ENCODE measurements at regions not wholly inside any gene's neighbourhood (a gene's known extent, or its start where the extent isn't known, plus 50 kb on each side); places are given as distances from the start of the nearest gene placed in this dataset.

DNA sequence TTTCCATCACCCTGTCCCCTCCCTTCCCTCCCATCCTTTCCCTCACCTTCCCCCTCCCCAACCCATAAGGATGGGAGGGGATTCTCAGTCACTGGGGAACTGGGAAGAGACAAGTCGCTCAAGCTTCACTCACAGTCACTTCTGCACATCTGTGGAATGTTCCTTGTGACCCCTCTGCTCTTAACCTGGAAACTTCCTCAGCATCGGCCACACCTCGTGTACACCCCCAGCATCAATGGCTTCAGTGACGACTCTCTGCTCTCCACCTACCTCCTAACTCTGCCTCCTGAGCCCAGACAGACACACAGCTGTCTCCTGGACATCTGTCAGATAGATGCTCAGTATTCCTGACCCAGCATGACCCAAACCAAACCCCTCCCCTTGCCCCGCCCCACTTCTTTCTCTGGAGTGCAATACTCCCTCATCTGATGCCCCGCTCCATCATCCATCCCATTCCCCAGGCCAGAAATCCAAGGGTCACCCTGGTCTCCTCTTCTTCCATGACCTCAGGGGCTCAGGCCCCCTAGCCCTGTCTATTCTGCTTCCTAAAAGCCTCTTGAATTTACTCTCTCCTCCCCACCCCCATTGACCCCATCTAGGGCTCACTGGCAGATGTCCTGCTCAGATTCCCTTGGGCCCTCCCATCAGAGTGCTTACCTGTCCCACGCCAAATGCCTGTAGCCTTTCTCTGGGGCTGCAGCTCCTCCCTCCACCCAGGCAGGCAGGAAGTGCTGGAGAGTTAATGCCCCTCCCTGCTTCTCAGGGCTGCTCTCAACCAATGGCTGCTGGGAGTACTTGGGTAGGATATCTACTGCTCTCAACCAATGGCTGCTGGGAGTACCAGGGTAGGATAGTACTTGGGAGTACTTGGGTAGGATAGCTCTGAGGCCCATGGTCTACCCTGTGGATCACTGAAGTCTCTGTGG is 83.1 kb upstream of the CSF3R start:
- Mint-ChIP-seq H3K4me3 (no peak overlapping the region), H3K36me3 (ENCODE audit: low read depth) (no peaks in the 10 kb centered on the region), H3K4me1 (no peaks in the 10 kb centered on the region), H3K27me3 (no peaks in the 10 kb centered on the region), H3K9me3 (no peaks in the 10 kb centered on the region), H3K27ac (no peak overlapping the region)
- no peak for DNase-seq
- ChIA-PET CTCF (interaction anchor here (1.5 kb wide), 1 partner anchor 10 kb away, joined by 6 read pairs; no protein-coding TSS in a partner anchor), POLR2A (interaction anchor here (0.5 kb wide), 1 partner anchor 166 kb away, joined by 3 read pairs; no protein-coding TSS in a partner anchor)

- Mint-ChIP-seq H3K27me3 (no peaks in the 10 kb centered on the region), H3K27ac (no peak overlapping the region), H3K4me3 (no peak overlapping the region), H3K9me3 (no peaks in the 10 kb centered on the region), H3K4me1 (no peaks in the 10 kb centered on the region), H3K36me3 (ENCODE audit: low read depth) (no peaks in the 10 kb centered on the region)
- ChIA-PET POLR2A (no interaction called here), CTCF (no interaction called here)
- DNase-seq: no peak
Measured at GRCh38 chr1:36562181-36562685, 79.5 kb upstream of the CSF3R start.

DNA sequence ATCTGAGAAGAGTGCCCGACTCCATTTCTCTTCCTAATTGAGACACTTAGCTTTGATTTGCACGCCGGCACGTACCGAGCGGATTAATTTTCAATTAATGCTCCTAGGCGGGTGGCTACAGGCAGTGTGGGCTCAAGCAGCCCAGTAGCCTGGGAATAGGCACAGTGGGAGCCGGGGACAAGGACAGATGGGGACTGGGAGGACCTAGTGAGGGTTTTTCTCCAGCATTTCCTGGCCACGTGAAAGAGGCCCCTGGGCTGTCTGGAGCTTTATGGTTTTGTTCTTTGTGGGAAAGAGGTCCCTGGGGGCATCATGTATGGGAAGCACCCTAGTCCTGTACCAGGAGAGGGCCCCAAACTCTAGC is 78.6 kb upstream of the CSF3R start:
- H3K27ac Mint-ChIP-seq: no peak overlapping the region
- H3K4me3 Mint-ChIP-seq: no peak overlapping the region
- ChIA-PET POLR2A (no interaction called here), CTCF (interaction anchor here (1.5 kb wide), 1 partner anchor 14 kb away, joined by 3 read pairs; no protein-coding TSS in a partner anchor)
- no peaks in the 10 kb centered on the region for H3K36me3 Mint-ChIP-seq (ENCODE audit: low read depth)
- H3K9me3 Mint-ChIP-seq: no peaks in the 10 kb centered on the region
- H3K4me1 Mint-ChIP-seq: no peaks in the 10 kb centered on the region
- H3K27me3 Mint-ChIP-seq: no peaks in the 10 kb centered on the region
- no peak for DNase-seq

GRCh38 chr1:36560621-36561360 is 78.1 kb upstream of the CSF3R start:
- Mint-ChIP-seq H3K36me3 (ENCODE audit: low read depth) (no peaks in the 10 kb centered on the region), H3K4me3 (no peak overlapping the region), H3K9me3 (no peaks in the 10 kb centered on the region), H3K27me3 (peaks cover 5% of the 10 kb centered on the region), H3K27ac (no peak overlapping the region), H3K4me1 (no peaks in the 10 kb centered on the region)
- ChIA-PET POLR2A (no interaction called here), CTCF (interaction anchor here (1.5 kb wide), 1 partner anchor 15 kb away, joined by 3 read pairs; no protein-coding TSS in a partner anchor)
- DNase-seq: no peak

- Mint-ChIP-seq H3K36me3 (ENCODE audit: low read depth) (no peaks in the 10 kb centered on the region), H3K4me3 (no peak overlapping the region), H3K9me3 (no peaks in the 10 kb centered on the region), H3K27me3 (peaks cover 9% of the 10 kb centered on the region), H3K4me1 (no peaks in the 10 kb centered on the region), H3K27ac (no peak overlapping the region)
- DNase-seq: no peak
- ChIA-PET POLR2A (no interaction called here), CTCF (interaction anchor here (1.5 kb wide), 1 partner anchor 15 kb away, joined by 3 read pairs; no protein-coding TSS in a partner anchor)
Measured at GRCh38 chr1:36560177-36560576, 77.5 kb upstream of the CSF3R start.

- no peak for DNase-seq
- Mint-ChIP-seq H3K36me3 (ENCODE audit: low read depth) (no peaks in the 10 kb centered on the region), H3K4me1 (no peaks in the 10 kb centered on the region), H3K4me3 (no peak overlapping the region), H3K27me3 (peaks cover 15% of the 10 kb centered on the region), H3K27ac (no peak overlapping the region), H3K9me3 (no peaks in the 10 kb centered on the region)
- CTCF ChIA-PET: interaction anchor here (0.6 kb wide), 1 partner anchor 104 kb away, joined by 3 read pairs; no protein-coding TSS in a partner anchor
- POLR2A ChIA-PET: no interaction called here
Measured at GRCh38 chr1:36559061-36559460, 76.3 kb upstream of the CSF3R start.

DNA sequence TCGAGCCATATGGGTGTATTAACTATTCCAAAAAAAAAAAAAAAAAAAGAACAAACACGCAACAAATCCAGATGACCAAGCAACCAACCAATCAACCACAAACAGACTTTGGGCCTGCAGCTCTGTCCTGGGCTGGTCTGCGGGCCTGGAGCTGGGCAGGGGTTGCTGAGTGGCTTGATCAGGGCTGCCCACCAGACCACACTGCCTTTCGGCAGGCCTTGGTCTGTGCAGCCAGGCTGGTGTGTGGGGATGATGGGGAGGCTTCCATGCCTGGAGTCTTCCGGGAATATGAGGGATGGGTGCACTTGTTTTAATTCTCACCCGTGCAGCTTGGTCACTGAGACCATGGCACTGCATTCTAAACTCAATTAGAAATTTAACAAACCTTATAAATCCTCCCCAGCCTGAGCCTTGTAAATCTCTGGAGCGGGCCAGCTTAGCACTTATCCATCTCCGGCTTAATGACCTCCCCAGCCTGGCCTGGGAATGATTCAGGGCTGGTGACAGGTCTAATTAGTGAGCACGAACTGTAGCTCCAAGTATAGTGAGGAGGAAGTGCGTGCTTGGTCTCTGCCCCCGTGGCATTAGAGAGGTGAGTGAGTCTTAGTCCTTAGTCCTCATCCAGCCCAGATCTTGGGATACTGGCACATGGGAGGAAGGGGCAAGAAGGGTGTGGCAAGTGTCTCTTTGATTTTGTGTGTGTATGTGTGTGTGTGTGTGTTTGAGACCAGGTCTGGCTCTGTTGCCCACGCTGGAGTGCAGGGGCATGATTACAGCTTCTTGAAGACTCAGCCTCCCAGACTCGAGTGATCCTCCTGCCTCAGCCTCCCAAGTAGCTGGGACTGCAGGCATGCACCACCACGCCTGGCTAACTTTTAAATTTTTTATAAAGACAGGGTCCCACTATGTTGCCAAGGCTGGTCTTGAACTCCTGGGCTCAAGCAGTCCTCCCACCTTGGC is 74.6 kb upstream of the CSF3R start:
- H3K27me3 Mint-ChIP-seq: peaks cover 31% of the 10 kb centered on the region
- ChIA-PET POLR2A (no interaction called here), CTCF (no interaction called here)
- no peak overlapping the region for H3K4me3 Mint-ChIP-seq
- H3K9me3 Mint-ChIP-seq: no peaks in the 10 kb centered on the region
- no peaks in the 10 kb centered on the region for H3K36me3 Mint-ChIP-seq (ENCODE audit: low read depth)
- DNase-seq: no peak
- no peak overlapping the region for H3K27ac Mint-ChIP-seq
- H3K4me1 Mint-ChIP-seq: no peaks in the 10 kb centered on the region

DNA sequence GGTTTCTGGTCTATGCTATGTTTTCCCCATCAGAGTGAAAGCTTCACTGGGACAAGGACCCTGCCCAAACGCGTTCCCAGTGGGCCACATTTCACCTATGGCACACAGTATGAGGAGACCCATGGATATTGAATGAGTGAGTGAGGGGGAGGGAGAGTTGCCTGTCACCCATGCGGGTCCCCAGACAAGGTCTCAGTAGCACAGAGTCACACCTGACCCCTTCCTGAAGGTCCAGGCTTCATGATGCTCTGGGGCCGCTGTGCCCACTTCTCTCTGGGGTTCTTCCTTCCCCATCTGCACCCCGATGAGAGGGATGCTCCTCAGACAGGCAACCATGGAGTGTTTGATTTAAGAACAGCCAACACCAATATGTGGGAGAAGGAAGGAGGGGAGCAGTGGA is 72.3 kb upstream of the CSF3R start:
- POLR2A ChIA-PET: no interaction called here
- Mint-ChIP-seq H3K36me3 (ENCODE audit: low read depth) (no peaks in the 10 kb centered on the region), H3K27me3 (peaks cover 42% of the 10 kb centered on the region), H3K4me3 (no peak overlapping the region), H3K27ac (no peak overlapping the region), H3K9me3 (no peaks in the 10 kb centered on the region), H3K4me1 (no peaks in the 10 kb centered on the region)
- no peak for DNase-seq
- CTCF ChIA-PET: no interaction called here

DNA sequence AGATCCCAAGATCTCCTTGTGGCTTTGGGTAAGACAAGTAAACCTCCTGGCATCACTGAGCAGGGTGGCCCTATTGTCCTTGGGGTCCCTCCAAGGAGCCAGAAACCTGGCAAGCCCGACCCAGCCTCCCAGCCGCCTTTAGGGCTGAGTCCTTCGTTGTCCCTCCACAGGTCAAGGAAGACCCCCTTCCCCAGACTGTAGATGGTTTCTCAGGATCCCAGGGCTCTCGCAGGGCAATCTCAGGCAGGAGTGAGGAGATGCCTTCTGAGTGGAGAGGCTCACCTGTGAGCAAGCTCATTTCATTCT is 71.6 kb upstream of the CSF3R start:
- no peak for DNase-seq
- ChIA-PET POLR2A (no interaction called here), CTCF (no interaction called here)
- H3K4me1 Mint-ChIP-seq: no peaks in the 10 kb centered on the region
- H3K4me3 Mint-ChIP-seq: no peak overlapping the region
- peaks cover 49% of the 10 kb centered on the region for H3K27me3 Mint-ChIP-seq
- no peaks in the 10 kb centered on the region for H3K36me3 Mint-ChIP-seq (ENCODE audit: low read depth)
- no peak overlapping the region for H3K27ac Mint-ChIP-seq
- H3K9me3 Mint-ChIP-seq: no peaks in the 10 kb centered on the region

DNA sequence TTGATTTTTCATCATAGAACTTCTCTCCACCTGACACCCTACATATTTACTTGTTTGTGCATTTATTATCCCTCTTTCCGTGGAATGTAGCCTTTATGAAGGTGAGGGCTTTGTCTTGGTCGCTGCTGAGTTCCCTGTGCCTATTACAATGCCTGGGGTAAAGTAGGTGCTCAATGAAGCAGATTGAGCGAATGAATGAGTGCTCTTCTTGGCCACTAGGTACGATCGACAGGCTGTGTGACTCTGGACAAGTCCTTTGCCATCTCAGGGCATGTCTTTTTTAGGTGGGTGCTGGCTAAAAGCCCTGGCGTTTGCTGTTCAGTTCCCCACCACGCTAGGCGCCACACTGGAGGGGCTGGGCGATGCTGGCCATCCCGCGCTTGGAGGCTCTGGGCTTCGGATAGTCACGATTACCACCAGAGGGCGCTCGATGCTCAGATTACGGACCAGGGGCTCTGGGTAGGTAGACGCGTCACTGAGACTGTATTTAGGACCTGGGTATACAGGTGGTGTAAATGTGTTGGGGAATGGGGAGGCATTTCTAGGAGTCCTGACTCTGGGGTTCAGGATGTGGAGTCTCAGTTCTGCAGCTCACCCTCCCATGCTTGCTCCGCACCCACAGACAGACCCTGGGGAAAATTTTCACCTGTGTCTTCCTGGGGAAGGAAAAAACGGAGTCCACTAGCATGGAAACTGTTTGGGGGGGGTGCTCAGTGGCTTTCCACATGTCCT is 71.0 kb upstream of the CSF3R start:
- H3K27me3 Mint-ChIP-seq: peaks cover 49% of the 10 kb centered on the region
- H3K9me3 Mint-ChIP-seq: no peaks in the 10 kb centered on the region
- no peaks in the 10 kb centered on the region for H3K4me1 Mint-ChIP-seq
- ChIA-PET CTCF (interaction anchor here (0.8 kb wide), 1 partner anchor 11 kb away, joined by 3 read pairs; no protein-coding TSS in a partner anchor), POLR2A (no interaction called here)
- H3K36me3 Mint-ChIP-seq (ENCODE audit: low read depth): no peaks in the 10 kb centered on the region
- H3K27ac Mint-ChIP-seq: no peak overlapping the region
- no peak overlapping the region for H3K4me3 Mint-ChIP-seq
- peak; percentile 79 for DNase-seq

- no peaks in the 10 kb centered on the region for H3K36me3 Mint-ChIP-seq (ENCODE audit: low read depth)
- no peaks in the 10 kb centered on the region for H3K9me3 Mint-ChIP-seq
- CTCF ChIA-PET: interaction anchor here (0.6 kb wide), 1 partner anchor 10 kb away, joined by 3 read pairs; no protein-coding TSS in a partner anchor
- no peak for DNase-seq
- H3K4me3 Mint-ChIP-seq: no peak overlapping the region
- H3K4me1 Mint-ChIP-seq: no peaks in the 10 kb centered on the region
- no peak overlapping the region for H3K27ac Mint-ChIP-seq
- H3K27me3 Mint-ChIP-seq: peaks cover 22% of the 10 kb centered on the region
- POLR2A ChIA-PET: no interaction called here
Measured at GRCh38 chr1:36542962-36543515, 60.3 kb upstream of the CSF3R start.

Measured in activated CD4-positive, alpha-beta T cell treated with anti-CD3 and anti-CD28 coated beads, Interleukin-2, amount 10 ng/mL, durations not matched to agents 7 days and 5 days (primary cell).